HL-60 (cell line): ENCODE measurements at regions not wholly inside any gene's neighbourhood (a gene's known extent, or its start where the extent isn't known, plus 50 kb on each side); places are given as distances from the start of the nearest gene placed in this dataset.
"Not testable (repeated sequence)": the region's sequence is repeated elsewhere in the genome, so short reads cannot be mapped to it uniquely, and the experiment has no call there.

Experiments used
- CTCF ChIP-seq: IDR thresholded peaks from one replicate; pipeline ENCODE4 v1.5.1; 2011; ENCODE audit warnings: low read length, control low read depth, inconsistent platforms; ENCODE audit not compliant: insufficient read depth
- POLR2AphosphoS5 ChIP-seq: IDR thresholded peaks from 2 replicates; pipeline ENCODE4 v1.6.1; 2012; ENCODE audit warnings: low read depth
- REST ChIP-seq: IDR thresholded peaks from 2 replicates; pipeline ENCODE4 v1.6.1; 2012; ENCODE audit warnings: low read depth; ENCODE audit not compliant: insufficient replicate concordance
- SPI1 ChIP-seq: IDR thresholded peaks from 2 replicates; pipeline ENCODE4 v1.6.1; 2012; ENCODE audit warnings: low read depth, mild to moderate bottlenecking, borderline replicate concordance

- not testable (repeated sequence) for TF ChIP-seq CTCF, POLR2AphosphoS5, REST, SPI1
Measured at GRCh38 chr9:63784421-63784820, 1500.6 kb downstream of the FOXD4L5 start.
